Caco-2 (cell line): ENCODE measurements at regions not wholly inside any gene's neighbourhood (a gene's known extent, or its start where the extent isn't known, plus 50 kb on each side); places are given as distances from the start of the nearest gene placed in this dataset.
"Not testable (repeated sequence)": the region's sequence is repeated elsewhere in the genome, so short reads cannot be mapped to it uniquely, and the experiment has no call there.

Source experiments
- BruUV-seq: library from RNA; stranded (reverse); fragments of 400-500 nt; replicated peaks from 2 replicates; lab custom pipeline; 2021; lab: Mats Ljungman, UMichigan
- CTCF ChIA-PET: fragments of 300-600 bp; sonication (Branson Sonifier 250); formaldehyde crosslinking; loops from one replicate; lab custom pipeline; 2022; ENCODE audit warnings: antibody characterized with exemption; lab: Charles Lee
- POLR2A ChIA-PET: fragments of 300-600 bp; sonication (Branson Sonifier 250); formaldehyde crosslinking; loops from one replicate; lab custom pipeline; 2022; ENCODE audit warnings: antibody characterized with exemption; lab: Charles Lee
- DNase-seq, 2 experiments: peaks; one replicate each; pipeline versions ENCODE4 v3.0.0 to v3.0.0-alpha.2; 2020 to 2022
- H3K27me3 ChIP-seq: replicated peaks from 2 replicates; pipeline ENCODE4 v1.6.0; 2011; ENCODE audit warnings: low read length; ENCODE audit not compliant: control insufficient read depth, insufficient read depth
- H3K36me3 ChIP-seq: 2 replicates; pipeline ENCODE4 v1.5.1; 2011; ENCODE audit warnings: low read length; ENCODE audit not compliant: control insufficient read depth, insufficient read depth
- H3K4me1 ChIP-seq: fragments of 250-450 bp; sonication (Bioruptor Pico); 2 replicates; pipeline ENCODE4 v1.5.1; 2020; ENCODE audit warnings: mild to moderate bottlenecking
- H3K4me3 ChIP-seq: 2 replicates; pipeline ENCODE4 v1.5.1; 2011; ENCODE audit warnings: low read depth, mild to moderate bottlenecking, control low read depth, low read length
- H3K9me3 ChIP-seq: fragments of 250-450 bp; sonication (Bioruptor Pico); 2 replicates; pipeline ENCODE4 v1.5.1; 2020; ENCODE audit warnings: mild to moderate bottlenecking, moderate library complexity
- H3K27ac Mint-ChIP-seq: one replicate; pipeline ENCODE4 v1.8.0; 2022; ENCODE audit warnings: mixed read lengths; ENCODE audit not compliant: unreplicated experiment
- H3K27me3 Mint-ChIP-seq: one replicate; pipeline ENCODE4 v1.8.0; 2022; ENCODE audit warnings: mixed read lengths; ENCODE audit not compliant: insufficient read depth, unreplicated experiment
- H3K36me3 Mint-ChIP-seq: one replicate; pipeline ENCODE4 v1.8.0; 2022; ENCODE audit warnings: mild to moderate bottlenecking, mixed read lengths; ENCODE audit not compliant: insufficient read depth, unreplicated experiment
- H3K4me1 Mint-ChIP-seq: one replicate; pipeline ENCODE4 v1.8.0; 2022; ENCODE audit warnings: low read depth, mixed read lengths; ENCODE audit not compliant: unreplicated experiment
- H3K4me3 Mint-ChIP-seq: one replicate; pipeline ENCODE4 v1.8.0; 2022; ENCODE audit warnings: mild to moderate bottlenecking, moderate library complexity, mixed read lengths; ENCODE audit not compliant: unreplicated experiment
- H3K9me3 Mint-ChIP-seq: one replicate; pipeline ENCODE4 v1.8.0; 2022; ENCODE audit warnings: mixed read lengths; ENCODE audit not compliant: unreplicated experiment
- intact Hi-C: fragments of 100-400 bp; cut with micrococcal nuclease; formaldehyde crosslinking; loops from one replicate; pipeline ENCODE4 v1.10.0; 2022; ENCODE audit not compliant: unreplicated experiment
- TF ChIP-seq, protein P1 (sequence below), 2 experiments: fragments of 200-600 bp in 1 of 2; IDR thresholded peaks; 1 replicate in 1 of 2; 2 replicates in 1 of 2; pipeline versions ENCODE4 v1.5.1 to v1.8.0; 2011 to 2022; ENCODE audit warnings: antibody characterized with exemption in 1 of 2, control low read depth in 1 of 2, inconsistent platforms in 1 of 2, low read depth in 1 of 2, low read length in 1 of 2, mild to moderate bottlenecking in 1 of 2, moderate library complexity in 1 of 2; ENCODE audit not compliant: insufficient read depth in 1 of 2, severe bottlenecking in 1 of 2, unreplicated experiment in 1 of 2

DNA sequence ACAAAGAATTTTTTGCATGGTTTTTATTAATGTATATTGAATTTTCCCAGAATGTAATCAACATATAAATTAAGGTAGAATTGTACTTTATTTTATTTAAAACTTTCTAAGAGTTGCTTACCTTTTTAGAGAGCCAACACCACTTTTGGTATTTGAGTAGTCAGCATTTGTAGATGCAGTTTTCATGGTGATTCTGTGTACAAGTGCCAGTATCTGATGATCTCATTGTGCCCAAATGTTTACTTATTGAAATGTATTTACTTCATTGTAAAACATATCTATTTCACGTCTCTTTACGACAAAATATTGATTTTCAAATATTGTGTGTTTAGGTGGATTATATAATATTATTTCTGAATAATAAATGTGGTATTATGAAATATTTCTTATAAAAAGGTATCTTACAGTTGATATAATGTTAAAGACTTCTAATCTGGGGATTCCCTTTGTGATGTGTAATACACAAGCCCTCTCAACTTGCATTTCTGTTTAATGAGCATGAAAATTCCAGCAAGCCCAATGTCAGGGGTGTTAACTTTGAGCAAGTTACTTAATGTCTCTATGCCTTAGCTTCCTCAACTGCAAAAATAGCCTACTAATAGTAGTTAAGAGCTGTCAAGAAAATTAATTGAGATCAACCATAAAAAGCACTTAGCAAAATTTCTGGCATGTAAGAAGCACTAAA is 141.8 kb upstream of the ZNF648 start:
- Mint-ChIP-seq H3K36me3 (no peaks in the 10 kb centered on the region), H3K4me3 (no peak overlapping the region), H3K4me1 (peaks cover 33% of the 10 kb centered on the region), H3K27ac (no peak overlapping the region), H3K9me3 (no peaks in the 10 kb centered on the region), H3K27me3 (no peaks in the 10 kb centered on the region)
- peaks cover 60% of the 10 kb centered on the region for H3K4me1 ChIP-seq
- no peak overlapping the region for H3K4me3 ChIP-seq
- no peak for DNase-seq
- BruUV-seq: no TSS peak
- intact Hi-C loops: loop anchor here (5.0 kb wide), 2 partner anchors 61 to 99 kb away; no protein-coding TSS in a partner anchor
- ChIA-PET POLR2A (no interaction called here), CTCF (no interaction called here)
- H3K9me3 ChIP-seq: no peaks in the 10 kb centered on the region
- no peaks in the 10 kb centered on the region for H3K36me3 ChIP-seq
- TF ChIP-seq, protein P1, sequence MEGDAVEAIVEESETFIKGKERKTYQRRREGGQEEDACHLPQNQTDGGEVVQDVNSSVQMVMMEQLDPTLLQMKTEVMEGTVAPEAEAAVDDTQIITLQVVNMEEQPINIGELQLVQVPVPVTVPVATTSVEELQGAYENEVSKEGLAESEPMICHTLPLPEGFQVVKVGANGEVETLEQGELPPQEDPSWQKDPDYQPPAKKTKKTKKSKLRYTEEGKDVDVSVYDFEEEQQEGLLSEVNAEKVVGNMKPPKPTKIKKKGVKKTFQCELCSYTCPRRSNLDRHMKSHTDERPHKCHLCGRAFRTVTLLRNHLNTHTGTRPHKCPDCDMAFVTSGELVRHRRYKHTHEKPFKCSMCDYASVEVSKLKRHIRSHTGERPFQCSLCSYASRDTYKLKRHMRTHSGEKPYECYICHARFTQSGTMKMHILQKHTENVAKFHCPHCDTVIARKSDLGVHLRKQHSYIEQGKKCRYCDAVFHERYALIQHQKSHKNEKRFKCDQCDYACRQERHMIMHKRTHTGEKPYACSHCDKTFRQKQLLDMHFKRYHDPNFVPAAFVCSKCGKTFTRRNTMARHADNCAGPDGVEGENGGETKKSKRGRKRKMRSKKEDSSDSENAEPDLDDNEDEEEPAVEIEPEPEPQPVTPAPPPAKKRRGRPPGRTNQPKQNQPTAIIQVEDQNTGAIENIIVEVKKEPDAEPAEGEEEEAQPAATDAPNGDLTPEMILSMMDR (IDR thresholded peaks at IDR 0.05; ENCODE audit: insufficient read depth in 1 of 2, low read depth in 1 of 2, low read length in 1 of 2, severe bottlenecking in 1 of 2, unreplicated experiment in 1 of 2): no peak
- H3K27me3 ChIP-seq: no peaks in the 10 kb centered on the region

DNA sequence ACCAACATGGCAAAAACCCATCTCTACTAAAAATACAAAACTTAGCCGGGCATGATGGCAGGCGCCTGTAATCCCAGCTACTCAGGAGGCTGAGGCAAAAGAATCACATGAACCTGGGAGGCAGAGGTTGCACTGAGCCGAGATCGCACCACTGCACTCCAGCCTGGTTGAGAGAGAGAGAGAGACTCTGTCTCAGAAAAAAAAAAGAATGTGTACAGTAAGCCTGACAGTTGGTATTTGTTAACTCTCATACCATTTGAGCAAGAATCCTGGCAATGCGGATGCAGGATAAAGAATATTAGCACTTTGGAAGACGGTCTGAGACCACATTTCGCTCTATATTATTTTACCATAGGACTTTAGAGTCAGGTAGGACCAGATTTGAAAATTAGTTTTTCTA is 140.0 kb upstream of the ZNF648 start:
- DNase-seq: peak in 1 of 2 experiments; percentile 23
- H3K27me3 Mint-ChIP-seq, POLR2A ChIA-PET, BruUV-seq, H3K27ac Mint-ChIP-seq, H3K9me3 ChIP-seq, H3K4me3 ChIP-seq, CTCF ChIA-PET, H3K27me3 ChIP-seq, H3K36me3 ChIP-seq, H3K9me3 Mint-ChIP-seq, H3K4me3 Mint-ChIP-seq, H3K36me3 Mint-ChIP-seq: not testable (repeated sequence)
- intact Hi-C loops: loop anchor here (2.0 to 5.0 kb wide), 6 partner anchors 15 to 195 kb away; no protein-coding TSS in a partner anchor
- H3K4me1 Mint-ChIP-seq: peaks cover 32% of the 10 kb centered on the region
- peaks cover 56% of the 10 kb centered on the region for H3K4me1 ChIP-seq

DNA sequence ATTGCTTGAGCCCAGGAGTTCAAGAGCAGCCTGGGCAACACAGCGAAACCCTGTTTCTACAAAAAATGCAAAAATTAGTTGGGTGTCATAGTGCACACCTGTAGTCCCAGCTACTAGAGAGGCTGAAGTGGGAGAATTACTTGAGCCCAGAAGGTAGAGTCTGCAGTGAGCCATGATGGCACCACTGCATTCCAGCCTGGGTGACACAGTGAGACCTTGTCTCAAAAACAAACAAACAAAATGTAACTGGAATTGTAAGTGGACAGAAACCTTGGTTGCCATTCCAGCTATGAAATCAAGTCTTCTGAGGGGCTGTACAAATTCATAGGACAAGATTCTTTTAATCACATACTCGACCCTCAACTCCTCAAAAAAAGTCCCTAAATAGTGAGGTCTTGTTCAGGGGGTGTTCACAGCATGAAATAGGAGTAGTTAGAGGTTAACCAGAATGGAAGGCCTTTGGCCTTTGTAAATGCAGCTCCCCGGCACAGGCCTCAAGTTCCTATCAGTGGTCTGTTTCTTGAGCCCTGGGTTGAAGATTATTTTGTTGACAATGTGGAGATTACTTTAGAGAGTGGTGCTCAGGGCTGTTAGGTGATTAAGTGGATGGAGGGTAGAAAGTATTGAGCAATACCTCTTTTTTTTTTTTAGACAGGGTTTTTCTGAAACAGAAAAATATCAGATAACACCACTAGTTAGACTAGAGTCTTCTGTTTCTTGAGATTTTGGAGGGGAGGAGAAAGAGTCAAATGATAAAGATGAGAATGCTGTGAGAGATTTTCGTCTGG is 138.7 kb upstream of the ZNF648 start:
- Mint-ChIP-seq H3K9me3 (no peaks in the 10 kb centered on the region), H3K27ac (peak overlapping the region; percentile 13), H3K27me3 (no peaks in the 10 kb centered on the region), H3K4me1 (peaks cover 26% of the 10 kb centered on the region), H3K36me3 (no peaks in the 10 kb centered on the region), H3K4me3 (peak overlapping the region; percentile 21)
- TF ChIP-seq, protein P1 (IDR thresholded peaks at IDR 0.05; ENCODE audit: insufficient read depth in 1 of 2, low read depth in 1 of 2, low read length in 1 of 2, severe bottlenecking in 1 of 2, unreplicated experiment in 1 of 2): no peak
- H3K4me1 ChIP-seq: peaks cover 44% of the 10 kb centered on the region
- H3K4me3 ChIP-seq: no peak overlapping the region
- H3K9me3 ChIP-seq: no peaks in the 10 kb centered on the region
- no TSS peak for BruUV-seq
- no peaks in the 10 kb centered on the region for H3K36me3 ChIP-seq
- ChIA-PET POLR2A (interaction anchor here (0.6 to 1.7 kb wide), 2 partner anchors 105 to 192 kb away, joined by 3 to 17 read pairs; partner anchors contain the start of gene GLUL), CTCF (interaction anchor here (0.6 to 0.9 kb wide), 6 partner anchors 33 to 171 kb away, joined by 3 to 6 read pairs (median 4); no protein-coding TSS in a partner anchor)
- DNase-seq: peak; percentile 75 to 82
- intact Hi-C loops: loop anchor here (1.0 to 5.0 kb wide), 7 partner anchors 13 to 197 kb away; no protein-coding TSS in a partner anchor
- H3K27me3 ChIP-seq: no peaks in the 10 kb centered on the region
